ENCODE measurements at regions not wholly inside any gene's neighbourhood (a gene's known extent, or its start where the extent isn't known, plus 50 kb on each side); places are given as distances from the start of the nearest gene placed in this dataset.

DNA sequence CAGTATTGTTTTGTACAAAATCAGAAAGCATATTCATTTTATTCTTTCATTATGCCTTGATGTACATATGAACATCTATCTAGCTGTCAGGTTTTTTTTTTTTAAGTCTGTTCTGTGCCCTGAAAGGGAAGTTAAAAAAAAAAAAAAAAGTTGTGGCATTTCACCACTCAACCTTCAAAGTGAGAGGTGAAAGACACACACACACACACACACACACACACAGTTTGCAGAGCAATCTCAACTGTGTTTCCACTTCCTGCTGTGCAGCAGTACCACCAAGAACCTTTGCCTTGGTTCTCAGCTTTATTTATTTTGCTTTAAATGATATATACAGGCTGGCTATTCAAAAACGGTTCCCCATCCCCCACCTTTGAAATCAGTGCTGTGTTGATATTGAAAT lies 955.6 kb downstream of the GATA3 start:
- Histone ChIP-seq H3K36me3 (ENCODE audit: control insufficient read depth, insufficient read depth, low read length) (no peaks in the 10 kb centered on the region), H3K27ac (ENCODE audit: low read depth, low read length, severe bottlenecking) (no peak overlapping the region), H3K9me3 (ENCODE audit: control insufficient read depth, low read length) (no peaks in the 10 kb centered on the region), H3K4me1 (ENCODE audit: control insufficient read depth, insufficient read depth, low read length, poor library complexity, severe bottlenecking) (no peaks in the 10 kb centered on the region), H3K4me3 (ENCODE audit: extremely low read depth, insufficient read depth, low read length, poor library complexity, severe bottlenecking) (no peak overlapping the region)
- WGBS, 2 experiments (ENCODE audit: insufficient coverage in 2 of 2), result no CpG with 5 or more reads among the region's 1 CpG

- no peaks in the 10 kb centered on the region for H3K36me3 ChIP-seq (ENCODE audit: control insufficient read depth, insufficient read depth, low read length)
- H3K27ac ChIP-seq (ENCODE audit: low read depth, low read length, severe bottlenecking), result no peak overlapping the region
- H3K4me1 ChIP-seq (ENCODE audit: control insufficient read depth, insufficient read depth, low read length, poor library complexity, severe bottlenecking), result no peaks in the 10 kb centered on the region
- no peaks in the 10 kb centered on the region for H3K9me3 ChIP-seq (ENCODE audit: control insufficient read depth, low read length)
- 100% methylated on average over 1 of the region's 5 CpGs; no CpG with 5 or more reads in 1 of the 2 experiments for WGBS, 2 experiments (ENCODE audit: insufficient coverage in 2 of 2)
- H3K4me3 ChIP-seq (ENCODE audit: extremely low read depth, insufficient read depth, low read length, poor library complexity, severe bottlenecking), result no peak overlapping the region
Measured at GRCh38 chr10:9010931-9011670, 956.6 kb downstream of the GATA3 start.

DNA sequence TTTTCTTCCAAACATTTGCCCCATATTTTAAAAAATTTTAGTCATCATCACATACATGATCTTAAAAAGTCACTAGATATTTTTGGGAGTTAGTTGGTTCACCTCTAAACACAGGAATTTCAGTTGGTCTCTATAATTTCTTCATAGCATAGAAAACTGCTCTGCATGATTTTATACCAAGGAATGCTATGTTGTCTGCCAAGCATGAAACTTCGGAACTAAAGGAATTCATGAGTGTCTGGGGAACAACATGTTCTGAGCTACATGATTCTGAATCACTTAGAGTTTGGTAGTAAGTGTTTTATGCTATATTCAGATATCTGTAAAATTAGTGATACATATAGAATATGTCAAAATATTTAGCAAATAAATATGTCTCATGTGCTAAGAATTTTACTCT lies 957.8 kb downstream of the GATA3 start:
- 86 to 100% methylated on average over 1 of the region's 1 CpG for WGBS, 2 experiments (ENCODE audit: insufficient coverage in 2 of 2)
- Histone ChIP-seq H3K27ac (ENCODE audit: low read depth, low read length, severe bottlenecking) (no peak overlapping the region), H3K9me3 (ENCODE audit: control insufficient read depth, low read length) (no peaks in the 10 kb centered on the region), H3K36me3 (ENCODE audit: control insufficient read depth, insufficient read depth, low read length) (no peaks in the 10 kb centered on the region), H3K4me1 (ENCODE audit: control insufficient read depth, insufficient read depth, low read length, poor library complexity, severe bottlenecking) (no peaks in the 10 kb centered on the region), H3K4me3 (ENCODE audit: extremely low read depth, insufficient read depth, low read length, poor library complexity, severe bottlenecking) (no peak overlapping the region)

DNA sequence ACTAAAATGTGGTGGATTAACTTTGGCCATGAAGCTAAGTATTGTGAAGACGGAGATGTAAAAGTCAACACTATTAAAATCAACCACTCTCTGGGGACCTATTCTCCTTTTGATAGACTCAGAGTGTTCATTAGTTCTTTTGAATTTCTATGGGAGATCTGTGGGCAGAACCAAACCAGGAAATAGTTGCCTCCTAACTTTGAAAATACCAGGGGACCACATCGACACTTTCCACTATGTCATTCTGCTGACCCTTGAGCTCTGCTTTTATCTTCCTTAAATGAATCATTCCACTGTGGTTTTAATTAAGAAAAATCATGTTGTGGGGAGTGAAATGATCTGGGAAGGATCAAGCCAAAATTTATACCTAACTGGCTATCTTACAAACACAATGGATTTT lies 960.5 kb downstream of the GATA3 start:
- H3K27ac ChIP-seq (ENCODE audit: low read depth, low read length, severe bottlenecking), result no peak overlapping the region
- 100% methylated on average over 1 of the region's 2 CpGs; no CpG with 5 or more reads in 1 of the 2 experiments for WGBS, 2 experiments (ENCODE audit: insufficient coverage in 2 of 2)
- no peaks in the 10 kb centered on the region for H3K4me1 ChIP-seq (ENCODE audit: control insufficient read depth, insufficient read depth, low read length, poor library complexity, severe bottlenecking)

GRCh38 chr10:9015447-9015846 lies 961.0 kb downstream of the GATA3 start:
- no peaks in the 10 kb centered on the region for H3K36me3 ChIP-seq (ENCODE audit: control insufficient read depth, insufficient read depth, low read length)
- 75 to 100% methylated on average over 1 of the region's 2 CpGs for WGBS, 2 experiments (ENCODE audit: insufficient coverage in 2 of 2)

More for the DNA sequence above, 960.5 kb downstream of the GATA3 start:
- no peak overlapping the region for H3K4me3 ChIP-seq (ENCODE audit: extremely low read depth, insufficient read depth, low read length, poor library complexity, severe bottlenecking)
- H3K9me3 ChIP-seq (ENCODE audit: control insufficient read depth, low read length), result no peaks in the 10 kb centered on the region
- no peaks in the 10 kb centered on the region for H3K36me3 ChIP-seq (ENCODE audit: control insufficient read depth, insufficient read depth, low read length)

DNA sequence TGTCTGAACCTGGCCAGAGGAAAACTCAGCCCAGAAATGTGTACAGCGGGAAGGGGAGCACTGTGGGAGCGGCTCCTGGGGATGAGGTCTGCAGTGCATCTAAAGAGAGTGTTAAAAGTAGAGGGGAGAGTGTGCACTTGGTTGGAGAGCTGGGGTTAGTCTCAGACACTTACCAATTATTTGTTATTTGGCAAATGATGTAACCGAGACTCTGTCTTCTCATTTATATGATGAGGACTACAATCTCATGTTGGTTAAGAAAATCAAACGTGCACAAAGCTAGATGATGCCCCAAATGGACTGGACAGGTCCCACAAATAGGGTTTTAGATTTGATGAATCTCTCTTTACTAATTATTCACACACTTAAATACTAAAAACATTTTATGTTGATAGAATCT lies 962.4 kb downstream of the GATA3 start:
- H3K36me3 ChIP-seq (ENCODE audit: control insufficient read depth, insufficient read depth, low read length), result no peaks in the 10 kb centered on the region
- 80 to 92% methylated on average over 1 to 3 of the region's 4 CpGs for WGBS, 2 experiments (ENCODE audit: insufficient coverage in 2 of 2)
- no peak overlapping the region for H3K27ac ChIP-seq (ENCODE audit: low read depth, low read length, severe bottlenecking)
- no peaks in the 10 kb centered on the region for H3K9me3 ChIP-seq (ENCODE audit: control insufficient read depth, low read length)
- no peak overlapping the region for H3K4me3 ChIP-seq (ENCODE audit: extremely low read depth, insufficient read depth, low read length, poor library complexity, severe bottlenecking)
- no peaks in the 10 kb centered on the region for H3K4me1 ChIP-seq (ENCODE audit: control insufficient read depth, insufficient read depth, low read length, poor library complexity, severe bottlenecking)

More at GRCh38 chr10:9015447-9015846, 961.0 kb downstream of the GATA3 start:
- Histone ChIP-seq H3K4me3 (ENCODE audit: extremely low read depth, insufficient read depth, low read length, poor library complexity, severe bottlenecking) (no peak overlapping the region), H3K4me1 (ENCODE audit: control insufficient read depth, insufficient read depth, low read length, poor library complexity, severe bottlenecking) (no peaks in the 10 kb centered on the region), H3K9me3 (ENCODE audit: control insufficient read depth, low read length) (no peaks in the 10 kb centered on the region), H3K27ac (ENCODE audit: low read depth, low read length, severe bottlenecking) (no peak overlapping the region)

DNA sequence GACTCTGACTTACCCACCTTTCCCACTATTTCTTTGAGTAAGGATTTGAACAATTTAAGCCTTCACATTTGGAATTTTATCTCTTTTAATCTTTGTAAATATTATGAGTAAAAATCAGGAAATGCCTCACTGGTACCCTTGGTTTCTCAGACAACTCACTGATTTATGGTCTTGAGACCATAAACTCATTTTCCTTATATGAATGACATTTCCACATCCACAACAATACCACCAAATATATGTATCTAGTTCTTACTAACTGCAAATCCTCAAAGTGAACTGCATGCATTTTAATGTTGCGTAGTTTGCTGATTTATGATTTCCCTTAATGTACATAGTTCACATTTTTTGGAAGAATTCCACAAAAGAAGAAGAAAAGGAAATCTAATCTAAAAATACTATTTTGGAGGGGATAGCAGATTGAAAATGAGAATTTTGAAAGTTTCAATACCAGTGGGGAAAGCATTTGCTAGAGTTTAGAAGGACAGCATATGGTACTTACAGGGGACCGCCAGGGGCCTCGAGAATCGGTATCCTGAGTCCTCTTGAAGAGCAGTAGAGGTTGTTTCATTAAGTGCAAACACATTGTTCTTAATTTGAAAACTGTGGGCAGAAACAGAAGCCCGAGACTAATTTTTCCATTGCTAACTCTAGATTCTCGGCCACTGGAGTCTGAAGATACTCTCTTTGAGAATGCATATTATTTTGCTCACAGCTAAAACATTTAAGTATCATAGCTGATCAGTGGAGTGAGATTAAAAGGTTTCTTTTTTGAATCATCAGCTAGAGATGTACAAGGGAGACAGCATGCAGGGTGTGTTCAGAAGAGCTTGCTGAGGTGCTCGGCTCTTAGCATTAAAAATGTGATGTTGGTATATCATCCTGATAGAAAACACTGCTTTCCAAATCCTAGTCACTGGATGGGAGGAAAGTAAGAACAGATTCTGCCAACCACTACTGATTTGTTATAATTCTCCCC lies 964.0 kb downstream of the GATA3 start:
- Histone ChIP-seq H3K4me1 (ENCODE audit: control insufficient read depth, insufficient read depth, low read length, poor library complexity, severe bottlenecking) (no peaks in the 10 kb centered on the region), H3K27ac (ENCODE audit: low read depth, low read length, severe bottlenecking) (no peak overlapping the region), H3K9me3 (ENCODE audit: control insufficient read depth, low read length) (no peaks in the 10 kb centered on the region), H3K4me3 (ENCODE audit: extremely low read depth, insufficient read depth, low read length, poor library complexity, severe bottlenecking) (no peak overlapping the region), H3K36me3 (ENCODE audit: control insufficient read depth, insufficient read depth, low read length) (no peaks in the 10 kb centered on the region)
- WGBS, 2 experiments (ENCODE audit: insufficient coverage in 2 of 2), result 85 to 94% methylated on average over 3 to 4 of the region's 7 CpGs

GRCh38 chr10:9023206-9023605 lies 968.7 kb downstream of the GATA3 start:
- Histone ChIP-seq H3K4me1 (ENCODE audit: control insufficient read depth, insufficient read depth, low read length, poor library complexity, severe bottlenecking) (no peaks in the 10 kb centered on the region), H3K36me3 (ENCODE audit: control insufficient read depth, insufficient read depth, low read length) (no peaks in the 10 kb centered on the region), H3K4me3 (ENCODE audit: extremely low read depth, insufficient read depth, low read length, poor library complexity, severe bottlenecking) (no peak overlapping the region), H3K27ac (ENCODE audit: low read depth, low read length, severe bottlenecking) (no peak overlapping the region), H3K9me3 (ENCODE audit: control insufficient read depth, low read length) (no peaks in the 10 kb centered on the region)
- WGBS, 2 experiments (ENCODE audit: insufficient coverage in 2 of 2), result no CpG with 5 or more reads among the region's 3 CpGs

- 75% methylated on average over 1 of the region's 2 CpGs; no CpG with 5 or more reads in 1 of the 2 experiments for WGBS, 2 experiments (ENCODE audit: insufficient coverage in 2 of 2)
- Histone ChIP-seq H3K27ac (ENCODE audit: low read depth, low read length, severe bottlenecking) (no peak overlapping the region), H3K4me3 (ENCODE audit: extremely low read depth, insufficient read depth, low read length, poor library complexity, severe bottlenecking) (no peak overlapping the region), H3K36me3 (ENCODE audit: control insufficient read depth, insufficient read depth, low read length) (no peaks in the 10 kb centered on the region), H3K9me3 (ENCODE audit: control insufficient read depth, low read length) (no peaks in the 10 kb centered on the region), H3K4me1 (ENCODE audit: control insufficient read depth, insufficient read depth, low read length, poor library complexity, severe bottlenecking) (no peaks in the 10 kb centered on the region)
Measured at GRCh38 chr10:9024210-9024609, 969.7 kb downstream of the GATA3 start.

DNA sequence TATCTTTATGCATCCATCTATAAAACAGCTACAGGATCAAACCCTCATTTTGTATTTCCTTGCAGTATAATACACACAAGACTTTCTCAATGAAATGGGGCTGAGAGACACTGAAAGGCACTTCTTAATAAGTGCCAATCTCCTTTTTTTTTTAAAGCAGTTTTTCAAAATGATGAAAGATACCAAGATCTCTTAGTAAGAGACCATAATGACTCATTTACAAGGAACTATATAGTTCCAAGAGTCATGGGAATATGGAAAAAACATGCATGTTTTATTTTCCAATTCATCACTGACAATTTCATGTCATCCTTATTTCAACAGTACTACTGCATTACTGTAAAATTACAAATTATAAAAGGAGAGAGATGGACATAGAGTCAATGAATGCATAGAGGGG lies 973.7 kb downstream of the GATA3 start:
- Histone ChIP-seq H3K36me3 (ENCODE audit: control insufficient read depth, insufficient read depth, low read length) (no peaks in the 10 kb centered on the region), H3K27ac (ENCODE audit: low read depth, low read length, severe bottlenecking) (no peak overlapping the region), H3K4me1 (ENCODE audit: control insufficient read depth, insufficient read depth, low read length, poor library complexity, severe bottlenecking) (no peaks in the 10 kb centered on the region), H3K4me3 (ENCODE audit: extremely low read depth, insufficient read depth, low read length, poor library complexity, severe bottlenecking) (no peak overlapping the region), H3K9me3 (ENCODE audit: control insufficient read depth, low read length) (no peaks in the 10 kb centered on the region)
